Stimulated activated effector memory CD8-positive, alpha-beta T cell treated with anti-CD3 and anti-CD28 coated beads, Interleukin-12 subunit alpha, Interleukin-12 subunit beta, amount 100 ng/mL, for 72 hours (primary cell): ENCODE measurements at regions not wholly inside any gene's neighbourhood (a gene's known extent, or its start where the extent isn't known, plus 50 kb on each side); places are given as distances from the start of the nearest gene placed in this dataset.
A peak's percentile ranks its signal among the peaks of the same experiment; 100 is the strongest.

Experiments used
- ATAC-seq: fragments of 150-1000 bp; cut with Tn5 transposase; 2 replicates; pipeline ENCODE4 v1.10.0; 2021
- DNase-seq, 2 donors: peaks; one replicate each; pipeline ENCODE4 v3.0.0; 2021 to 2022; ENCODE audit warnings: low spot score in 2 of 2
- H3K27ac Mint-ChIP-seq: one replicate; pipeline ENCODE4 v1.8.0; 2022; ENCODE audit warnings: mild to moderate bottlenecking, mixed read lengths
- H3K36me3 Mint-ChIP-seq: one replicate; pipeline ENCODE4 v1.8.0; 2022; ENCODE audit warnings: mild to moderate bottlenecking, mixed read lengths
- H3K4me1 Mint-ChIP-seq: one replicate; pipeline ENCODE4 v1.8.0; 2022; ENCODE audit warnings: mixed read lengths
- H3K4me3 Mint-ChIP-seq: one replicate; pipeline ENCODE4 v1.8.0; 2022; ENCODE audit warnings: mild to moderate bottlenecking, mixed read lengths
- H3K9me3 Mint-ChIP-seq: one replicate; pipeline ENCODE4 v1.8.0; 2022; ENCODE audit warnings: mixed read lengths

DNA sequence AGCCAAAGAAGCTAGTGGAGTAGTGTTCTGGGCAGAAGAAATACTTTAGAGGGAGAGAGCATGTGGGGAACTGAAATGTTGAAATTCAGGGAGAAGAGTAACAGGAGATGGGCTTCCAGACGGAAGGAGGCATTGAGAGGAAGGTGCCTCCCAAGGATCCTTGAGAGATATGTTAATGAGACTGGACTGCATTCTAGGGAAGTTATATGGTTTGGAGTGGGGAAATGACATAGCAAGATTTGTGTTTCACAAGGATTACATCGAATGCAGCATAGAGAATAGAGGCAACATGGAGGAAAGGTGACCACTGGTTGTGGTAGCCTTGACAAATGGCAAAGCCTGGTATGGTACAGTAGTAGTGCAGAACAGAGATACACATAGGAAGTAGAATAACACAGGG is 160.5 kb upstream of the HMCN1 start:
- Mint-ChIP-seq H3K27ac (no peak overlapping the region), H3K36me3 (no peaks in the 10 kb centered on the region), H3K4me1 (peaks cover 11% of the 10 kb centered on the region), H3K9me3 (peaks cover 4% of the 10 kb centered on the region), H3K4me3 (no peak overlapping the region)
- DNase-seq, result no peak
- no peak for ATAC-seq

DNA sequence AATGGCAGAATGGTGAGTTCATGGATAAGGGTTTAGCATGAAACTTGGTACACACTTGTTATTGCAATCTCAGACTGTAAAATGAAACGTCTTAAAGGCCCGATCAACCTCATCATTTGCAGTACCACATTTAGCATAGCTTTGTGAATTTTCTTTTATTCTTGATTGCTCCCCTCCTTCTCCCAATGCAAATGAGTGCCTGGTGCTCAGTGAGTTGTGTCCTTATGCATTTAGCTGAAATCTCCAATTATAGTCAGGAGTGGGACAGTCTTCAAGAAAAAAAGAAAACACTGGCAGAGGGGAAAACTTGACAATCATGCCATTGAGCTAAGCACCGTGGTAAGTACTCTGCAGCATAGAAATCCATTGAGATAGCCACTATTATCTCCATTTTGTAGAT is 161.0 kb upstream of the HMCN1 start:
- Mint-ChIP-seq H3K27ac (no peak overlapping the region), H3K4me1 (peaks cover 16% of the 10 kb centered on the region), H3K36me3 (no peaks in the 10 kb centered on the region), H3K9me3 (peaks cover 2% of the 10 kb centered on the region), H3K4me3 (no peak overlapping the region)
- DNase-seq (no peak), ATAC-seq (no peak)

DNA sequence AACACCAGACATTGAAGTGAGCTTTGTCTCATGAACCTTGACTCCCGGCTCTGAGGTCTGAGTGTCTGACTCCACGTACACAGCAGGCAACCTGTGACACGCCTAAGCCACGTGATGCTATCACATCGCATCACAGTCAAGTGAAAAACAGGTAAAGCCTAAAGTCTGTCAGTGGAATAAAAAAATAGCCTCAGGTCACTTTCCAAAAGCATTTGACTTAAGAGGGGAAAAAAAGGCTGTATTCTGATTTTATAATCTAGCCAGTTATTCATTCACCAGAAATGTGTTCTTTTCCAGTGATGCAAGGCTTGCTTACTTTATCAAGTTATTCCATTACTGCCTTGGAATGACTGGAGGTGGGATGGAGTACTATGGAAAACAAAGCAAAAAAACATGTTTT is 163.2 kb upstream of the HMCN1 start:
- peaks cover 38% of the 10 kb centered on the region for H3K4me1 Mint-ChIP-seq
- H3K27ac Mint-ChIP-seq, result no peak overlapping the region
- no peak overlapping the region for H3K4me3 Mint-ChIP-seq
- peaks cover 2% of the 10 kb centered on the region for H3K9me3 Mint-ChIP-seq
- ATAC-seq, result no peak
- DNase-seq, result no peak
- H3K36me3 Mint-ChIP-seq, result peaks cover 7% of the 10 kb centered on the region

DNA sequence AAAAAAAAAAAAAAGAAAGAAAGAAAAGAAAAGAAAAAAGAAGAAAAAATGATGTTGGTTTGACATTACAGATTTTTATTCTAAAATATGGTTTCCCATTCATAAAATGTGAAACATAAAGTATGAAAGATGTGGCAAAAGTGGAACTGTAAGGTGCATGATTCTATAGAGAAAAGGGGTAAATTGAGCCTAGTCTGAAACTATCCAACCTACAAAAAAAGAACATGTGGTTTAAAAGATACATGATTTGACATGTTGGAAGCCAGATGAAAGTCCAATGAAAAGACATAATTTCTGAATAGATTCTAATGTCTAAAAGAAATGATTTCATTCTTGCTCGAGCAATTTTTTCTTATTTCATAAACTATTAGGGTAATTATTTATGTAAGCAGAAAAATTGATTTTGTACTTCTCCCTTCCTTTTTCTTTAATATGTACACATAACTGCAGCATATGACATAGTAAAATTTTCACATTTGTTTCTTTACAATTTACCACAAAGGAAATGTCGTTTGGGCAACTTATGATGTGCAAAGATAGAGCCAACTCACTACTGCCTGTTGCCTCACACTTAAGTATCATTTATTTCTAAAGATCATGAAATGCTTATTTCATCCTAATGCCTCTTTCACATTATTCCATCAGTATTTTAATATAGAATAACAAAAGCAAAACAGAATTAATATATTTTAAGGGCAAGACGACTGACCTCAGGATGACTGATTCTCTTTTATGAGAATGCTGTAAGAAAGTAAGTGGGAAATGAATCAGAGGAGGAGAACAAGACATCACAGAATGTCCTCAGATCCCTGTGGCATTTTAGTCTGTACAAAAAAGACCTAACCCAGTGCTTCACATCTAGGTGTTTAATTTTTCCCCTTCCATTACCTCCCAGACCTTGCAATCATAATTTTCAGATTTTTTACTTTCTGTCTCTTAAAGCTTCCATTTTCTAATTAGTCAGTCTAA is 165.8 kb upstream of the HMCN1 start:
- peaks cover 41% of the 10 kb centered on the region for H3K4me1 Mint-ChIP-seq
- ATAC-seq (peak; percentile 91), DNase-seq (no peak)
- peak overlapping the region; percentile 94 for H3K27ac Mint-ChIP-seq
- peaks cover 2% of the 10 kb centered on the region for H3K9me3 Mint-ChIP-seq
- H3K36me3 Mint-ChIP-seq, result peaks cover 7% of the 10 kb centered on the region
- H3K4me3 Mint-ChIP-seq, result peak overlapping the region; percentile 39

DNA sequence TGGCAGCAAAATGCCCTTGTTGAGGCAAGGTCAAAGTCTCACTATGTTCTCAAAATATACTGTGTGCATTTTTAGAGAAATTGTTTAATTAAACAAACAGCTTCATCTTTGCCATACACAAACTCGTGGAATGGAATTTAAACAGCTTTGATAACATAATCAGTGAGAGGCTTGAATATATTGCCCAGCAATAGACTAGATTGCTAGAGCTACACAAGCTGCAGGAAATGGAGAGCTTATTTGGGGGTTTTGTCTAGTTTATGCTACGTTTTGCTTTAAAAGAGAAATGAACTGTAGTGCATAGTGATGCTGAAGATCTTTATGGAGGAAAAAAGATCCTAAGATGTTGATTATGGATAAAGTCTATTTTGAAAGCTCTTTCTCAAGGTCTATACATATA is 166.8 kb upstream of the HMCN1 start:
- Mint-ChIP-seq H3K4me1 (peaks cover 47% of the 10 kb centered on the region), H3K4me3 (peak overlapping the region; percentile 39), H3K9me3 (peaks cover 2% of the 10 kb centered on the region), H3K27ac (peak overlapping the region; percentile 94), H3K36me3 (peaks cover 7% of the 10 kb centered on the region)
- no peak for DNase-seq
- no peak for ATAC-seq

DNA sequence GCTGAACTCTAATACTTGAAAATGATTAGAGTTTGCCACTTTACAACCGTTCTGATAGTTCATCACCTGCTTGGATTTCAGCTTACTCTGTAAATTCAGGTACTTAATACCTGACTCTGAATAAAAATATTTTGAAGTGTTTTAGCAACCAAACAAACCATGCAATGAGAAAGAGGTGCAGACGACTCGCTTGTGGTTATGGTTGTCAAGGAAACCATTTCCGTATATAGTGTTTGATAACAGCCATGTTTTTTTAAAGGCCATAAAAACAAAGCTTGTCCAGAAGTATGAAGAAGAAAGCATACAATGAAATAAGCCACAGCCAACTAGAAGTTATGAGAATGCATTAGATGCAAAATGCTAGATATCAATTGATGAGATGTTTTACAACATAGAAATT is 167.2 kb upstream of the HMCN1 start:
- H3K4me3 Mint-ChIP-seq, result peak overlapping the region; percentile 39
- H3K27ac Mint-ChIP-seq, result peak overlapping the region; percentile 94
- peaks cover 48% of the 10 kb centered on the region for H3K4me1 Mint-ChIP-seq
- H3K36me3 Mint-ChIP-seq, result peaks cover 7% of the 10 kb centered on the region
- DNase-seq, result peak in 1 of 2 donors; percentile 10
- peak; percentile 83 for ATAC-seq
- H3K9me3 Mint-ChIP-seq, result peaks cover 2% of the 10 kb centered on the region

DNA sequence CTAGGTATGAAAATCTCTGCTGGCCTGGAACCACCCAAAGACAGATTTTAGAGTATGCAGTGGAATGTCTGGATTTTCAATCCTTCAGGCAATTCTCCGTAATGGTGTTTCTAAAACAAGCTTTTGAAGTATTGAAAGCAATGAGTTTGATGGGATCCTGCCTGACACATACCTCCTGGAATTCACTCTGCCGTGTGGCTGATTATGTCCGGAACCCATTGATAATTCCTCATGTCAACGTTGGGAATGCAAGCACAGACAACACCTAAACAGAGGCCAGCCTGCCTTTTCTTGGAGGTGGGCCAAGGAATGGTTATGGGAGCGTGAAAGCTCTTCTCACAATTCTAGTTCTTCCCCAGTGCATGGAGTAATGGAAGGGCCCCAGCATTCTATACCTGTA is 168.9 kb upstream of the HMCN1 start:
- H3K4me1 Mint-ChIP-seq, result peaks cover 65% of the 10 kb centered on the region

DNA sequence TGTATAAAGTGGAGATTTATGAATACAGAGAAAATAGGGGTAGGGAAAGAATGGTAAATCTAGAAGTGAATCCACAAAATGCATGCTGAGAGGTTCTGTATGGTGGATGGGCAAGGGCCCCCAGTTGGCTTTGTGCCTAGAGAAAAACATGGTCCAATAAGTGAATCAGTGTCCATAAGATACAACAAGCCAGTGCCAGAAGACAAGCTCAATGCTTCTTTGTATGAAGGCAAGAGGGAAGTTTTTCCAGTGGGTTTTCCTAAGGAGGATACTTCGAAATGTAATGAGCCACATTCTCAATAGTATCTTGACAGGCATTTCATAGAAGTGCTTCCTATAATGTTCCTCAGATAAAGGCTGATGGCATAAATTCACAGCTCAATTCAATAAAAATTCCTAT is 169.4 kb upstream of the HMCN1 start:
- H3K4me3 Mint-ChIP-seq, result no peak overlapping the region
- H3K9me3 Mint-ChIP-seq, result peaks cover 2% of the 10 kb centered on the region
- no peak for DNase-seq
- H3K27ac Mint-ChIP-seq, result no peak overlapping the region
- H3K36me3 Mint-ChIP-seq, result peaks cover 7% of the 10 kb centered on the region
- H3K4me1 Mint-ChIP-seq, result peaks cover 70% of the 10 kb centered on the region
- ATAC-seq, result no peak

More for the DNA sequence above, 168.9 kb upstream of the HMCN1 start:
- H3K4me3 Mint-ChIP-seq, result no peak overlapping the region
- no peak overlapping the region for H3K27ac Mint-ChIP-seq
- H3K36me3 Mint-ChIP-seq, result peaks cover 7% of the 10 kb centered on the region
- no peak for DNase-seq
- peaks cover 2% of the 10 kb centered on the region for H3K9me3 Mint-ChIP-seq
- ATAC-seq, result no peak

DNA sequence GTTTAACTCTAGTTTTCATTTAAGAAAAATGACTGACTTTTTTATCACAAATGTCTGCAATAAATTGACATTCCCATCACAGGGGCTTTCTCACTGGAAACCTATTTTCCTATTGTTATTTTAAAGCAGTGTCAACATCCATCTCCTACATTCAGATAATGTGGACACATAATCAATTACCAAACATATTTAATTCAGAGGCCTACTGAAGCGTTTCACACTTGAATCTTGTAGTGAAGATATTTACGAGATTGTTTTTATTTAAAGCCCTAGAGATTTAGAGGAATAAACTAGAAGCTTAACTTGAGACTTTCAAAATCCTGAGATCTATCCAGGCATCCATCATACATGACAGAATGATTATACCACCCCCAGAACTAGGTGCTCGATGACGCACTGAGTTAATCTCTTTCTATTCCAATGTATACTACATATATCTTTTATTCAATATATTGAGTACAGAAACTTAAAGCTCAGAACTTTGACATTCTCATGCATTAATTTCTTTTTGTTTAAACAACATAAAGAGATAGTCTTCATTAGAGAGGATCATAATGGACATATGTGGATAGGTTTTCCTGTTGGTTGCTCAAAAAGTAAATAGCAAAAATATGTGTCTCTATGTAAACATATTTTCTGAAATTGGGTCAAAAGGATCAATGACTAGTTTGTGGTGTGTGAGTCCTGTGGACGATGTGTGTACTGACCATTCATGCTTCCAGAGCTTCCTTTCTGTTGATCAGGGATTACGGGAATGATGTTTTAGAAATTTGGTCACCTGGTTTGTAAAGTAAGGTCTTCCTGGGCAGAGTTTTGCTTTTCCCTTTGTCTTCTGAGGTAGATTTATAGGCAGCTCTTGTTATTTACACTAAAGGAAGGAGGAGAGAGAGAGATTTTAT is 171.5 kb upstream of the HMCN1 start:
- ATAC-seq (no peak), DNase-seq (no peak)
- Mint-ChIP-seq H3K4me1 (peaks cover 55% of the 10 kb centered on the region), H3K9me3 (no peaks in the 10 kb centered on the region), H3K4me3 (no peak overlapping the region), H3K36me3 (peaks cover 7% of the 10 kb centered on the region), H3K27ac (no peak overlapping the region)

DNA sequence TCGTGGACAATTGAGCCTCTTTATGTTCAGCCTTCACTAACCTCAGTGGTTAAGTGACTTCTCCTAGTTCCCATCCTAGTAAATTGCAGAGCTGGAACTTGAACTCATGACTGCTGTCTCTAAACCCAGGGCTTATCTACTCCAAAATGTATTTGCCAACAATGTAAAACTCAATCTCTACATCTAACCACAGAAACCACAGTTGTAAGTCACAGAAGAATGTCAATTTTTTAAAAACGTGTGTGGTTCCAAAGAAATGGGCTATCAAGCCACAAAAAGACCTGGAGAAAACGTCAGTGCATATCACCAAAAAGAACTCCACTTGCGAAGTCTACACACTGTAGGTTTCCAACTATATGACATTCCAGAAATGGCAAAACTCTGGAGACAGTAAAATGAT is 172.6 kb upstream of the HMCN1 start:
- Mint-ChIP-seq H3K9me3 (no peaks in the 10 kb centered on the region), H3K4me1 (peaks cover 44% of the 10 kb centered on the region), H3K36me3 (no peaks in the 10 kb centered on the region), H3K27ac (peak overlapping the region; percentile 90), H3K4me3 (peak overlapping the region; percentile 63)
- DNase-seq, result no peak
- no peak for ATAC-seq

DNA sequence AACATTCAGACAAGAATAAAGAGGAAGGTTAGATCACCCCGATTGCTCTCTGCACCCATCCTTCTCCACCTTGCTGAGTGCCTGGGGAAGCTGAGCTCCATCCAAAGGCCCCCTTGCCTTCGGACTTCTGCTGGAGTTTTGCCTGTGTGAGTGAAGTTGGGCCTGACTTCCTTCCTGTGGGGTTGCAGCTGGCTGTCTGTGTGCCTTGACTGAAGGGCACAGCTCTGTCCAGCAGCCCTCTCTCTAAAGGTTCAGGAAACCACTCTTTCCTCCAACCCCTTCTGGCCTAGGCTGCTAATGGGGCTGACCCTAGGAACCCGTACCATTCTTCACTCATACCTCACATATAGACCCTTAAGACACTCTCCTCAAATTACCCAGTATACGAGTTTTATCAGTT is 173.4 kb upstream of the HMCN1 start:
- no peak for ATAC-seq

DNA sequence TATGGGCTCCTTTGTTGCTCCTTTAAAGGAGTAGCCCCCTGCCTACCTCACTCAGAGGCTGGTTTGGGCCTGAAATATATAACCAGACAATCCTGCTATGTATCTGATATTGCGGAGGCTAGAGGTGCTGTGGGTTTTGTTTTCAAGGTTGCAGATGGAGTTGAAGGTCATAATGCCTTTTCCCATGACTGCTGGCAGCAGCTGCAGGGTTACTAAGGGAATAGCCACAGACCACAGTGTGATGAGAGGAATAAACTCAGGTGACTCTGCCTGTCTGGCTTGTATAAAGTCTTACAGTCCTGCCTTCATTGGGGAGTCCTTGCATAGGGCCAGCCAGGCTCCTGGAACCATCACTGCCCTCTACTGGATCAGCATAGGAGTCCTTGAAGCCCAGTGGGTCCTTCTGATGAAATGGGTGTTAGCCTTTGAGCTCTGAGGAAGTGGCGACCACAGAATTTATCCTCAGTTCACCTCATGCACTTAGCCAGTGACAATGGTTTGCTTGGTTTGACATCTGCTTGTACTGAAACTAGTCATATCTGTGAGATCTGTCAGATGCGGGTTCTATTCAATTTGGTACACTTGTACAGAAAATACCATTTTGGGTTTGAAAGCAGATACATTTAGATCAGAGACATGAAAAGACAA is 174.4 kb upstream of the HMCN1 start:
- Mint-ChIP-seq H3K9me3 (no peaks in the 10 kb centered on the region), H3K27ac (peak overlapping the region; percentile 90), H3K36me3 (no peaks in the 10 kb centered on the region), H3K4me1 (peaks cover 34% of the 10 kb centered on the region), H3K4me3 (peak overlapping the region; percentile 63)
- DNase-seq, result peak; percentile 26 to 79
- ATAC-seq, result peak; percentile 99

More for the DNA sequence above, 173.4 kb upstream of the HMCN1 start:
- Mint-ChIP-seq H3K36me3 (no peaks in the 10 kb centered on the region), H3K27ac (peak overlapping the region; percentile 90), H3K4me1 (peaks cover 35% of the 10 kb centered on the region), H3K4me3 (peak overlapping the region; percentile 63), H3K9me3 (no peaks in the 10 kb centered on the region)
- DNase-seq, result peak in 1 of 2 donors; percentile 54

DNA sequence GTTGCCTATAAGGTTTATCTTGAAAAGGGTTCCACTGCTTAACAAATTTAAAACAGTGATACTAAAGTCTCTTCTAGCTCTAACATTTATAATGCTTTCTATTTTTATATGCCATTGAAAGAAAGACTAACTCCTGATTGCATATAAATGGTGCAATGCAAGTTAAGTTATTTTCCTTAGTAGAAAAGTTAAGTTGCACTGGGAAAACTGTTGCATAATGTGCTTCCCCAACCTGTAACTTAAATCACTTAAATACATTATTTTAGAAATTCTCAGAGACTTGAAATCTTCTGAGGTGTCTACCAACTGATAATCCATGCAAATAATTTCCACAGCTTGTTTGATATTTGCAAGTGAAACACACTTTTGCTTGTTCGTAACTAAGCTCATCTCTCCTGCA is 175.0 kb upstream of the HMCN1 start:
- H3K36me3 Mint-ChIP-seq, result no peaks in the 10 kb centered on the region
- ATAC-seq (no peak), DNase-seq (no peak)
- H3K4me1 Mint-ChIP-seq, result peaks cover 34% of the 10 kb centered on the region
- peak overlapping the region; percentile 90 for H3K27ac Mint-ChIP-seq
- H3K4me3 Mint-ChIP-seq, result no peak overlapping the region
- H3K9me3 Mint-ChIP-seq, result no peaks in the 10 kb centered on the region

DNA sequence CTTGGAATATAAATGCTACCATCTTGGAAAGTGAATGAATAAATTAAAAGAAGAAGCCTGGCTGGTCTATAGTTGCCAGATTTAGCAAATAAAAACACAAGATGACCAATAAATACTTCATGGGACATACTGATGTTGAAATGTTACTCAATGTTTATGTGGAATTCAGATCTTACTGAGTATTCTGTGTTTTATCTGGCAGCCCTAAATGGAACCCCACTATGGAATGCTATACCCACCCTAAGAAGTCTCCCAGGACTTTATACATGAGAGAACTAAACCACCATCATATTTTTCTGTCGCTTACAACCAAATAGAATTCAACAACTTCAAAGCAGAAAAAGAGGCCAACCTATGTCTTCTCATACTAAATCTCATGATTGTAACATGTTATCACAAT is 177.6 kb upstream of the HMCN1 start:
- DNase-seq (no peak), ATAC-seq (no peak)
- Mint-ChIP-seq H3K36me3 (no peaks in the 10 kb centered on the region), H3K4me1 (peaks cover 23% of the 10 kb centered on the region), H3K4me3 (no peak overlapping the region), H3K9me3 (no peaks in the 10 kb centered on the region), H3K27ac (no peak overlapping the region)

DNA sequence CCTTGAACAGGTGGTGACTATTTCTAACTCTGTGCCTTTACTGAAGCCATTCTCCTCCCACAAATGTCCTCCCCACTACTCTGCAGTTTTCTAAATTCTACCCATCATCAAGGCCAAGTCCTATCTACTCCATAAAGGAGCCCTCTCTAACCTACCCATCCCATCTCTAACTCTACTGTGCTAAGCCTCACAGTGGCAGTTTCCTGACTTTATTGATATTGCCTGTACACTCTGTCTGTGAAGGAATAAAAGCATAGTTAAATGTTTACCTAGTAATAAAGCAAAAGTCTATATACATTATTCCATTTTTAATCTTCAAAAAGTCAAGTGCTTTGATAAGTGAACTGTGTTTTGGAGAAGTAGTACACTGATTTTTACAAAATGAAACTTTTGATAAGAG is 178.4 kb upstream of the HMCN1 start:
- Mint-ChIP-seq H3K27ac (no peak overlapping the region), H3K4me3 (no peak overlapping the region), H3K36me3 (no peaks in the 10 kb centered on the region), H3K4me1 (peaks cover 15% of the 10 kb centered on the region), H3K9me3 (no peaks in the 10 kb centered on the region)
- ATAC-seq (no peak), DNase-seq (no peak)
